H1 (cell line): ENCODE measurements at regions not wholly inside any gene's neighbourhood (a gene's known extent, or its start where the extent isn't known, plus 50 kb on each side); places are given as distances from the start of the nearest gene placed in this dataset.

Experiments
- CHD1 ChIP-seq: IDR thresholded peaks from 2 replicates; pipeline ENCODE4 v1.6.1; 2012; ENCODE audit warnings: low read depth, low read length, improper control_type of control experiment
- E2F6 ChIP-seq: IDR thresholded peaks from 2 replicates; pipeline ENCODE4 v1.6.1; 2012; ENCODE audit warnings: inconsistent platforms
- HDAC2 ChIP-seq, 2 experiments: fragments of 300-600 bp in 1 of 2; sonication (generic) in 1 of 2; IDR thresholded peaks; 2 replicates each; pipeline ENCODE4 v1.6.1; 2011 to 2012; ENCODE audit warnings: low read depth in 2 of 2, low read length in 2 of 2, mild to moderate bottlenecking in 2 of 2, moderate library complexity in 2 of 2, borderline replicate concordance in 1 of 2, inconsistent platforms in 1 of 2
- HDAC6 ChIP-seq: IDR thresholded peaks from one replicate; pipeline ENCODE4 v1.7.1; 2012; ENCODE audit warnings: low read depth, mild to moderate bottlenecking, inconsistent platforms, low read length, moderate library complexity
- PHF8 ChIP-seq: fragments of 200-600 bp; sonication (generic); conservative IDR thresholded peaks from 2 replicates; pipeline ENCODE4 v1.7.1; 2012; ENCODE audit warnings: low read depth, mild to moderate bottlenecking, inconsistent platforms, low read length, moderate library complexity
- POLR2A ChIP-seq, 2 experiments: IDR thresholded peaks; 1 replicate in 1 of 2; 2 replicates in 1 of 2; pipeline ENCODE4 v1.6.1; 2011; ENCODE audit warnings: low read depth in 2 of 2, low read length in 2 of 2, mild to moderate bottlenecking in 2 of 2; ENCODE audit errors: control extremely low read depth in 1 of 2
- RAD21 ChIP-seq, 2 experiments: IDR thresholded peaks in 1 of 2; conservative IDR thresholded peaks in 1 of 2; 2 replicates each; pipeline ENCODE4 v1.6.1; 2011; ENCODE audit warnings: low read depth in 2 of 2, low read length in 2 of 2, improper control_type of control experiment in 1 of 2, inconsistent platforms in 1 of 2, mild to moderate bottlenecking in 1 of 2, moderate library complexity in 1 of 2
- RFX5 ChIP-seq: IDR thresholded peaks from 2 replicates; pipeline ENCODE4 v1.6.1; 2011; ENCODE audit warnings: low read depth, low read length, improper control_type of control experiment, borderline replicate concordance
- SRF ChIP-seq: IDR thresholded peaks from 2 replicates; pipeline ENCODE4 v1.6.1; 2011; ENCODE audit warnings: mild to moderate bottlenecking, low read depth, low read length, moderate library complexity
- TF ChIP-seq, protein P1 (sequence below), 3 experiments: IDR thresholded peaks; 1 replicate in 2 of 3; 2 replicates in 1 of 3; pipeline versions ENCODE4 v1.5.1 to v1.6.1; 2011; ENCODE audit warnings: low read length in 3 of 3, mild to moderate bottlenecking in 3 of 3, inconsistent platforms in 2 of 3, low read depth in 1 of 3, moderate library complexity in 1 of 3; ENCODE audit not compliant: insufficient read depth in 1 of 3; ENCODE audit errors: control extremely low read depth in 1 of 3
- TF ChIP-seq, protein P2 (sequence below): IDR thresholded peaks from 2 replicates; pipeline ENCODE4 v1.6.1; 2012; ENCODE audit warnings: inconsistent platforms
- TF ChIP-seq, protein P3 (sequence below): IDR thresholded peaks from 2 replicates; pipeline ENCODE4 v1.6.1; 2012; ENCODE audit warnings: low read length, inconsistent platforms

- no peak for TF ChIP-seq E2F6
- TF ChIP-seq, protein P1, sequence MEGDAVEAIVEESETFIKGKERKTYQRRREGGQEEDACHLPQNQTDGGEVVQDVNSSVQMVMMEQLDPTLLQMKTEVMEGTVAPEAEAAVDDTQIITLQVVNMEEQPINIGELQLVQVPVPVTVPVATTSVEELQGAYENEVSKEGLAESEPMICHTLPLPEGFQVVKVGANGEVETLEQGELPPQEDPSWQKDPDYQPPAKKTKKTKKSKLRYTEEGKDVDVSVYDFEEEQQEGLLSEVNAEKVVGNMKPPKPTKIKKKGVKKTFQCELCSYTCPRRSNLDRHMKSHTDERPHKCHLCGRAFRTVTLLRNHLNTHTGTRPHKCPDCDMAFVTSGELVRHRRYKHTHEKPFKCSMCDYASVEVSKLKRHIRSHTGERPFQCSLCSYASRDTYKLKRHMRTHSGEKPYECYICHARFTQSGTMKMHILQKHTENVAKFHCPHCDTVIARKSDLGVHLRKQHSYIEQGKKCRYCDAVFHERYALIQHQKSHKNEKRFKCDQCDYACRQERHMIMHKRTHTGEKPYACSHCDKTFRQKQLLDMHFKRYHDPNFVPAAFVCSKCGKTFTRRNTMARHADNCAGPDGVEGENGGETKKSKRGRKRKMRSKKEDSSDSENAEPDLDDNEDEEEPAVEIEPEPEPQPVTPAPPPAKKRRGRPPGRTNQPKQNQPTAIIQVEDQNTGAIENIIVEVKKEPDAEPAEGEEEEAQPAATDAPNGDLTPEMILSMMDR (IDR thresholded peaks at IDR 0.05; ENCODE audit: control extremely low read depth in 1 of 3, insufficient read depth in 1 of 3, low read depth in 1 of 3, low read length in 3 of 3): no peak
- no peak for TF ChIP-seq HDAC2 (IDR thresholded peaks at IDR 0.05; ENCODE audit: borderline replicate concordance in 1 of 2, low read depth in 2 of 2, low read length in 2 of 2)
- no peak for TF ChIP-seq SRF
- TF ChIP-seq, protein P2, sequence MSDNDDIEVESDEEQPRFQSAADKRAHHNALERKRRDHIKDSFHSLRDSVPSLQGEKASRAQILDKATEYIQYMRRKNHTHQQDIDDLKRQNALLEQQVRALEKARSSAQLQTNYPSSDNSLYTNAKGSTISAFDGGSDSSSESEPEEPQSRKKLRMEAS: no peak
- TF ChIP-seq RAD21 (IDR thresholded peaks at IDR 0.05 in 1 of 2, conservative IDR thresholded peaks at IDR 0.05 in 1 of 2; ENCODE audit: low read depth in 2 of 2, low read length in 2 of 2): no peak
- no peak for TF ChIP-seq PHF8
- no peak for TF ChIP-seq POLR2A (IDR thresholded peaks at IDR 0.05; ENCODE audit: control extremely low read depth in 1 of 2, low read depth in 2 of 2, low read length in 2 of 2)
- TF ChIP-seq HDAC6: no peak
- TF ChIP-seq, protein P3, sequence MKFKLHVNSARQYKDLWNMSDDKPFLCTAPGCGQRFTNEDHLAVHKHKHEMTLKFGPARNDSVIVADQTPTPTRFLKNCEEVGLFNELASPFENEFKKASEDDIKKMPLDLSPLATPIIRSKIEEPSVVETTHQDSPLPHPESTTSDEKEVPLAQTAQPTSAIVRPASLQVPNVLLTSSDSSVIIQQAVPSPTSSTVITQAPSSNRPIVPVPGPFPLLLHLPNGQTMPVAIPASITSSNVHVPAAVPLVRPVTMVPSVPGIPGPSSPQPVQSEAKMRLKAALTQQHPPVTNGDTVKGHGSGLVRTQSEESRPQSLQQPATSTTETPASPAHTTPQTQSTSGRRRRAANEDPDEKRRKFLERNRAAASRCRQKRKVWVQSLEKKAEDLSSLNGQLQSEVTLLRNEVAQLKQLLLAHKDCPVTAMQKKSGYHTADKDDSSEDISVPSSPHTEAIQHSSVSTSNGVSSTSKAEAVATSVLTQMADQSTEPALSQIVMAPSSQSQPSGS: no peak
- TF ChIP-seq CHD1: no peak
- no peak for TF ChIP-seq RFX5
Observed at GRCh38 chr2:220057391-220057790, 430.0 kb downstream of the SLC4A3 start.
